ENCODE measurements at regions not wholly inside any gene's neighbourhood (a gene's known extent, or its start where the extent isn't known, plus 50 kb on each side); places are given as distances from the start of the nearest gene placed in this dataset.
"Not testable (repeated sequence)": the region's sequence is repeated elsewhere in the genome, so short reads cannot be mapped to it uniquely, and the experiment has no call there.

DNA sequence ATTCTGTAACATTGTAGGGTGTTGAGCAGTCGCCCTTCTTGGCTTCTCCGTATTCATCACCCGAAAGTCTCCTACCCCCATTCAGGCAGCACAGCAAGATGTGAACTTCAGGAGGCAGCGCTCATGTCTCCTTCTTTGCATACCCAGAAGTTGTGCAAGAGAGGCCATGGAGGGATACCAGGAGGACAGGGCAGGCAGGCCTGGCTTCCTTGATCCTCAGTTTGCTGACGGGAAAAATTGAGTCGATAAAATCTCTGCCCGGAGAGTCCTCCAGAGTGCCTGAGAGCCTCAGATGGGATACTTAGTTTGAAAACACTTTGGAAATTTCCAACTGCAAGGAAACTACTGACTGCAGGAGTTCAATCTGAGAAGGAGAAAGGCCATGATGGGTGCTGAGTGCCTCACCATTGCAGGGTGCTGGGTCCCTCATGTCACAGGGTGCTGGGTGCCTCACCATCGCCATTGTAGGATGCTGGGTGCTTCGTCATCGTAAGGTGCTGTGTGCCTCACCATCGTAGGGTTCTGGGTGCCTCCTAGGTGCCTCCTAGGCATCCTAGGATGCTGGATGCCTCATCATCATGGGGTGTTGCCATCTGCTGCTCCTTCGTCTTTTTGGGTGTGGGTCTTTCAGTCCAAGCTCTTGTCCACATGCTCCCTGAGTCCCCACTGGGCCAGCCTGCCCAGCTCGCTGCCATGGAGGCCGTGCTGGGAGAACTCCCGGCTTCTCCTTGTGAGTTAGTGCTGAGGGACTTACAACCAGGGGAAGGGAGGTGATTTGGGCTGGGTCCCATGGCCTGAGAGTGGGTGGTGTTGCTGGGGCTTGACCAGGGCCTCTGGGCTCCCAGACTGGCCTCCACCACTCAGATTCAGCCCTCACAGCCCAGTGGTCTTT lies 162.4 kb downstream of the DDX1 start:
- no peak for DNase-seq

DNA sequence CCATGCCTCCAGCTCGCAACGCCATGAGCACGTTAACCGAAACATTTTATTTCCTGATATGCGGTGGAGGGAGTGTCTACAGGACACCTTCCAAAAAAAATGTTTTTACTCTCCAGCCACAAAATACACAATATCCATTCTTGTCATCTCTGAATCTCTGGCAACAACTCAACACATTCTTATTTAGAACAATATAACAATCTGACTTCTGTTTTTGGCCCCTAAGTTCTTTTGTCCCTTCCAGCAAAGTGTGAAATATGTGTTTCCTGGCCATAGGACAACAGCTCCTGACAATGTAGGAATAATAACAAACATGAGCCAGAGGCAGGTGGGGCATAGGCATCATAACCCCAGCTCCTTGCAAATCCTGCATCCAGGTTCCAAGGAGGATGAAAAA lies 163.0 kb downstream of the DDX1 start:
- no peak for DNase-seq

DNA sequence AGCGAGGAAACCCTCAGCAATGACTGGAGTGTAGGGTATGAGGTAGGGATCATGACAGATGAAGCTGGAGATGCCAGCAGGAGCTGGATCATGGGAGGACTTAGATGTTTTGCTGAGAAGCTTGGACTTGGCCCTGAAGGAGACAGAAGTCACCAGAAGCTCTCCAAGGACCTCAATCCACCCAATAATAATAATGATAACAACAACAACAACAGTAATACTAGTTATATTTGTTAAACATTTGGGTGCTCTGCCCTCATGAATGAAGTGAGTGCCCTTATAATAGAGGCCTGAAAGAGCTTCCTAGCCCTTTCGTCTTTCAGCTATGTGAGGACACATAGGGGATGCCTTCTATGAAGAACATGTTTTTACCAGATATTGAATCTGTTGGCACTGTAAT lies 163.9 kb downstream of the DDX1 start:
- DNase-seq = no peak

DNA sequence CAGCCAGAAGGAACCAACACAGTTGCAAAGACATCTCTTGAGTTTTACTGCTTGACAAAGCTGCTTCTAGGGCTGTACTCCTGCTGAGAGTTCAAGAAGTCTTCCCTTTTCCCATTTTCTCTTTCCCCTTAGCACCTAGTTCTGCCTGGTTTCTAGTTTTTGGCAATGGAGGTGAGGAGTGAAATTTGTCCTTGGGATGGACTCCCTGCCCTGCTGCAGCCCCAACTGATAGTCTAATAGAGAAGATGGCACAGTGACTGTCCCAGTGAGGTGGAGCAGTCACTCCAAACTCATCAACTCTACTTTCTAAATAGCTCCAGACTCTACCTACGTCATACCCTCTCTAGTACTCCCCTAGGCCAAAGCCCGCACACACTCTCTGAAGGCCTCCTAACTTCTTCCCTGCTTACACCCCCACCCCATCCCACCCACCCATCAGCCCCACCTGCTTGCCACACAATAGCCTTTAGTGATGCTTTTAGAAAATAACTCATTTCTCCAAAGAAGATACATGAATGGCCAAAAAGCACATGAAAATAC lies 164.4 kb downstream of the DDX1 start:
- DNase-seq = no peak

DNA sequence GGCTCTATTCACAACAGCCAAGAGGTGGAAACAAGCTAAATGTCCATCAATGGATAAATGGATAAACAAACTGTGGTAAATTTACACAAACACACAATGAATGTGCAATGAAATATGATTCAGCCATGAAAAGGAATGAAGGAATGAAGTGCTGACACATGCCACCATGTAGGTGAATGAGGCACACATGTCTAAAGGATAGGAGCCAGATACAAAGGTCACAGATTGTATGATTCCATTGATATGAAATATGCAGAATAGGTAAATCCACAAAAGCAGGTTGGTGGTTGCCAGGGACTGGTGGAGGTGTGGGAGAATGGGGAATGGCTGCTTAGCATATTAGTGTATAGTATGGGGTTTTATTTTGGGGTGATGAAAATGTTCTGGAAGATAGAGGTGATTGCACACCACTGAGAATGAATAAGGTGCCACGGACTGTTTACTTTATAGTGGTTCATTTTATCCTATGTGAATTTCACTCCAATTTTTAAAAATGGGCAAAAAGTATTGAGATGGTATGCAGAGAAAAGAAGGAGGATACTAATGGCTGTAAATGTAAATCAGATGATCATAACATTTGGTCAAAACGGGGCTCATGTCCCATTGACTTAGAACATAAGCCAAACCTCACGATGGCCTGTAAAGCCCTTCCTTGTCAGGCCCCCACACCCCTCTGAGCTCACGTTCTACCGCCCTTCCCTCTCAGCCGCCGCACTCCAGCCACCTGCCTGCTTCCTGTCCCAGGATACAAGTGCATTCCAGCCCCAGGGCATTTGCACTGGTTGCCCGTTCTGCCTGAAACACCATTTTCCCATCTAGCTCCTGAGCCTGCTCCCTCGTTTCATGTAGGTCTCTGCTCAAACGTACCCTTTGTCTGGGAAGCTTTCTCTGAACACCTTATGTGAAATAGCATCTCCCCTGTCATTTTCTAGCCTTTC lies 165.5 kb downstream of the DDX1 start:
- DNase-seq = no peak

DNA sequence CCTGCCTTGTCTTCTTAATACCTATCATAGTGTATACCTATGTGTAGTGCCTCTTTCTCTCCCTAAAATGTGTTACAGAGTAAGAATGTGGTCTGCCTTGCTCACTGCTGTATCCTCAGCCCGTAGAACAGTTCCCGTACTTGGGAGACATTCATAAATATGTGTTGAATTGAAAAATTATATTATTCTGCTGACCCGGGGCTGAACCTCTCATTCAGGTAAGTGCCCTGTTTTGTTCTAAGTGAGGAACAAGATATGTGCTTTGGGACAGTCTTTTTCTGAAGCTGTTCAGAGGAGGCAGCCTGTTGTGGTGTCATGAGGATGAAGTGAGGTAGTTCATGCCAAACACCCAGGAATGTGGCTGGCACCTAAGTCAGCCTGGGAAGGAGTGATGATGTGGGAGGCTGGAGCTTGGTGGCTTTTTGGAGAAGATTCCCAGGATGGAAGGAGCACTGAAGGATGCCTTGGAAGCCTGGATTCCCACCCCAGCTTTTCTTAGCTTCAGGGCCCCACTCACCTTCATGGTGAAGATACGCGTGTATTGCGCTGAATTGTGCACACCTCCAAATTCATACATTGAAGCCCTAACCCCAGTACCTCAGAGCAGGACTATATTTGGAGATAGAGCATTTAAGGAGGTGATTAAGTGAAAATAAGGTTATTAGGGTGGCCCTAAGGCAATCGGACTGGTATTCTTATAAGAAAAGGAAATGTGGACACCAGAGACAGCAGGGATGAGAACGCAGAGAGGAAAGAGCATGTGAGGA lies 166.3 kb downstream of the DDX1 start:
- no peak for DNase-seq

DNA sequence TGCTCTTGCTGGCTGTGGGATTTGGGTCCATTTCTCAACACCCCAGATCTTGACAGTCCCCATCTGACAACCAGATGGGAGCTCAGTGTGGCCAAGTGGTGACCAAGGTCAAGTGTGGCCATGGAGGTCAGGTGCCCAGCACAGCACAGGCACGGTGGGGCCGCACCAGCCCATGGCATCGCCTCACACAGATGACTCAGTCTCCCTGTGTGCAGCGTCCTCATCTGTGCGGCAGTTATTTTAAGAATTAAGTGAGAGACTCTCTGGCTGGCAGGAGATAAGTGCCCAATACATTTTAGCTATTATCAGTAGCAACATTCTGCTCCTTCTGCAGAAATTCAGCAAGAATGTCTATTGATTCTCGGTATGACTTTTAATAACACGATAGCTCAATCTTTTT lies 167.2 kb downstream of the DDX1 start:
- no peak for DNase-seq

DNA sequence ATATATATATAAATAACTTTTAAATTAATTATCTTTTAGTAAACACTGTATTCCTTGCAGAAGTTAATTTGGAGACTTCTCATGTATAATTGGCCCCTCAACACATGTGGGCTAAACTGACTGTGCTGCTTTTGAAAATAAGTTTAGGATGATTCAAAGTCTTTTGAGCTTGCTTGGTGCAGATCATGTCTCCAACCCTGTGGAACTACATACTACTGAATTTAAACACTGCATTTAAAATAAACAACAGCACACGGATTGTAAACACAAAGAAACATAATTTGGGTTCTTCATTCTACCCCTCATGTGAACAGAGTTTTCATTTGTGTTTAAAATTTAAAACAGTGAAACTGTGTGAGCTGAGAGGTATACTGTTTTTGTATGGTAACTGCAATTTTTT lies 167.7 kb downstream of the DDX1 start:
- no peak for DNase-seq

DNA sequence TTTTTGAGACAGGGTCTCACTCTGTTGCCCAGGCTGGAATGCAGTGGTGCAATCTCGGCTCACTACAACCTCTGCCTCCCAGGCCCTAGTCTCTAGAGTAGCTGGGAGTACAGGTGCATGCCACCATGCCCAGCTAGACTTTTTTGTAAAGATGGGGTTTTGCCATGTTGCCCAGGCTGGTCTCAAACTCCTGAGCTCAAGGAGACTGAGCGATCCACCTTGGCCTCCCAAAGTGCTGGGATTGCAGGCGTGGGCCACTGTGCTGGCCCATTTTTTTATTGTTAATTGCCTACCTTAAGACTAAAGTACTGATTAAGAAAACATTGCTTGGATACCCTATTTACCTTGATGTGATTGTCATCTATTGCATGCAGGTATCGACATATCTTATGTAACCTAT lies 168.1 kb downstream of the DDX1 start:
- DNase-seq = not testable (repeated sequence)

DNA sequence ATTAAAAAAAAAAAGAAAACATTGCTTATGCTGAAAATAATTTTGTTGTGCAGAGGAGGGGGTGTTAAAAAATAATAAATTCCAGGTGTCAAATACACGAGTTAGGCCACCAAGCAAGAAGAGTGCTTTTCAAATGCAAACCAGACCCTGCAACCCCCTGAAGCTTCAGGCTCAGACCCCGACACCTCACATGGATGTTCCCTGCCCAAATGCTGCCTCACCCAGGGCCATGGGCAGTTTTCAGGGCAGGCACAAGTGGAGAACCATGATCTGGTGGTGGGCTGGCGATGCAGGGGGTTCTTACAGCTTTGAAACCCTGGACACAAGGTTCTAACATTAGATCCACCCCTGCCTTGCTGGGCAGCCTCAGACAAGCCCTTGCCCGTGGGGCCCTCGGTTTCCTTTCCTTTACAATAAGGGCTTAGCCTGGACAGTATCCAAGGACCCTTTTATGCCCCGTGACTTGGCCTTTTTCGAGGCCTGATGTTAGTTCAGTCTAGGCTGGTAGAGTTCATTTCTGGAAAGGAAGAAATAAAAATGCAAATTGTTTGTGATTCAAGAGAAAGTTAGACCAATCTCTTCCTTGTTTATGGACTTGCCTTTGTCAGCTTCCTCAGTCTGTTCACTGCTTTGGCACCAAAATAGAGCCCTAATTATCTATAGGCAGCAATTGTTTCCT lies 168.7 kb downstream of the DDX1 start:
- no peak for DNase-seq

DNA sequence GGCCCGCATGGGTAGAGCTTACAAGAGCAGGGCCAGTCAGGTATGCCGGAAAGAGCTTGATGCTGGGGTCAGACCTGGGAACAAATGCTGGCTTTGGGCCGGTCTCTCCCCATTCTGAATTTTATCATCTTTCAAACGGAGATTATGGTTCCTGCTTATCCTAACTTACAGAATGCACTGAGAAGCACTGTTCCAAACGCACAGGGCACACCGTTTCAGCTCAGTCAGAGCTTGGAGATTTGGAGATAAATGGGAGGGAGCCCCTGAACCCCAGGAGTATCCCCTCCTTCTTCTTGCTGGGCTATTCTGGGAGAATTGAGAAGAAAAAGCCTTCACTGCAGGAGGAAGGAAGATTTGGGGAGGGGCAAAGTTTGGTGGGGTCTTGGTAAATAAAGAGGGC lies 169.4 kb downstream of the DDX1 start:
- DNase-seq = no peak

DNA sequence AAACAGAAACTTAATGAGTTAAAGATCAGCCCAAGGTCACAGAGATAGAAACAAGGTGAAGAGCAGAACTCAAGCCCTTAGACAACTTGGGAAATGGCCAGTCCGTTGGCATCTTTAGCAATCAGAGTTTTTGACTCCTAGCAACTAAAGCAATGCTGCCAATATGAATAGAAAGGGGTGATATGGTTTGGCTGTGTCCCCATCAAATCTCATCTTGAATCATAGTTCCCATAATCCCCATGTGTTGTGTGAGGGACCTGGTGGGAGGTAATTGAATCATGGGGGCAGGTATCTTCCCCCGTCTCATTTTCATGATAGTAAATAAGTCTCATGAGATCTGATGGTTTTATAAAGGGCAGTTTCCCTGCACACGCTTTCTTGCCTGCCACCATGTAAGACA lies 170.2 kb downstream of the DDX1 start:
- DNase-seq = no peak

DNA sequence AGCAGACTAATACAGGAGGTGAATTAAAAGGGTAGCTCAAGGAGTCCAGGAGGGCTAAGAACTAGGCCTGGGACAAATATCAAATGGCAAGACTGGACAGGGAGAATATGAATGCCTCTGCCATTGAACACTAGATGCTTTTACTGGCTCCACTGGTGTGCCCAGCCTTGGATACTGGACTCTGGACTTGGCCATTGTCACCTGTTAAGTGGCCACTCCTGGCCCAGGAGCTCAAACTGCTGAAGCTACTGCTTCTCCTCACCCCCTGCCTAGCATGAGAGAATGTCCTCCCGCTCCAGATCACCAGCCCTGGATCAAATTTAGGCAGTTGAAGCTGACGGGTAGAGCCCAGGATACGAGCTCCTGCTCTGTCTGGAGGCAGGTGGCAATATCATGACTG lies 170.8 kb downstream of the DDX1 start:
- DNase-seq = no peak

DNA sequence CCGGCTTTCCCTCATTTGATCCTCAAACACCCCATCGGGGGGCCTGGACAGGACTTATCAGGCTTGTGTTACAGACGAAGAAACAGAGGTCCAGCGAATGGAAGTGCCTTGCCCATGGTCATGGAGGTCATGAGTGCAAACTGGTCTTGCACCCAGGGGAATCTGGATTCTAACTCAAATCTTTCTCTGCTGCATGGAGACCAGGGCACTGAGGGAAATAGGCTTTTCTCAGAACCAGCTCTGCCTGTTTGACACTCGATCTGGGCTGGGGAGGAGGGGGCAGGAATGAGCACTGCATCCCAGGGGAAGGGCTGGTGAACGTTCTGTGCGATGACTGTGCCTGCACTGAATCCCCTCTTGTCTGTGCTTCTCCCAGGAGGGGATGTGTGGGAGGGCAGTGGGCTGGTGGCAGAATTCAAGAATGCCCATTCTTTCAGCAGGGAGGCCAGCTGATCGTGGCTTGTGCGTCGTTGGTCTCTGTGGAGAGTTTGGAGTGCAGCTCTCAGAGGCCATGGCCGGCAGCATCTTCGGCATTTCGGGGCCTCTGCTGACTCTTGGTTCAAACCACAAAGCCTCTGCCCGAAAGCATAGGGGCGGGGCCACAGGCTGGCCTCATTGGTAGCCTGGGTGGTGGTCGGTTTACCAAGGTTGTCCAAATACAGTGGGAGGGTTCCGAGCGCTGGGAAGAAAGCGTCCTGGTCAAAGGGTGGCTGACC lies 171.6 kb downstream of the DDX1 start:
- no peak for DNase-seq

DNA sequence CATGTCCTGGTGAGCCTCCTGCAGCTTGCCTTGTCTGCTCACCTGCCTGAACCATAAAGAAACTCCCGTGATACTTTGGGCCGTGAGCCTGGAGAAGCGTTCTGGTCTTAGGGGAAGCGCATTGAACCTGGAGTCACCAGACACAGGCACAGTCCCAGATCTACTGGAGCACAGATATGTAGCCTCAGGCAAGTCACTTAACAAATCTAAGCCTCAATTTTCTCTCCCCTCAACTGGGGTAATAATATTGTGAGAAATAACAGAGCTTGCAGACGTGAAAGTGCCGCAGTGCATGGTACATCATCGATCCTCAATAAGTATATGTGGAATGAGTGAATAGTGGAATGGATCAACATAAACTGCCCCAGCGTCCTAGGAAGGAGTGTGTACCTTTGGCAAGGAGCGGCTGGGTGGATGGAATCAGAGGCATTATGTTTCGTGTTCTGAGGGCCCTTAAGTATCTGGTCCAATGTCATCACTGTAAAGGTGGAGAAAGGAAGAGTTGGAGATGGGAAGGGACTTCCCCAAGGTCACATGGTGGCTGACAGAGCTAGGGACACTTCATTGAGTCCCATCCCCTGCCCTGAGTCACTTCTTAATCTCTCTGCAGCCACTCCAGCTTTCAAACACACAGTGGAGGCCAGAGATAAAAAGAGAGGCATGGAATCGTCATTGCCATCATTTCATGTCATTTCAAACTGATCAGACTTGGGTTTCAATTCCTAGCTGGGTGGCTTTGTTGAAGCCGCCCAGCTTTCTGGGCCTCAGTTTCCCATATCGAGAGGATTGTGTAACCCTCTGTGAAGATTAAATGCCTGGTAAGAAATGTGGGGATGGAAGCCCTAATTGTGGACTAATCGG lies 172.4 kb downstream of the DDX1 start:
- no peak for DNase-seq

DNA sequence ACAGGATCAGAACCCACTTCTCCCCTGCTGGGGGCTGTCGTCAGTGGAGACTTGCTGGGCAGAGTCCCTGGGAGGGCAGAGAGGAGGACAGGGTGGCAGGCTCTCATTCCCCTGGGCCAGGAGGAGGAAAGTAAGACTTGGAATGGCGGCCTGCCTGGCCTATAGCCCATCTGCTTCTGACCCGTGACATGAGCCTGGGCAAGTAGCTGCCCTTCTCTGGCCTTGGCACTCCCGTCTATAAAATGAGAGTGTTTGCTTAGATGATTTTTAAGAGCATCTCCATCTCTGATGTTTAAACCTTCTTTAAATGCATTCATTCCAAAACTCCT lies 173.0 kb downstream of the DDX1 start:
- DNase-seq = no peak

DNA sequence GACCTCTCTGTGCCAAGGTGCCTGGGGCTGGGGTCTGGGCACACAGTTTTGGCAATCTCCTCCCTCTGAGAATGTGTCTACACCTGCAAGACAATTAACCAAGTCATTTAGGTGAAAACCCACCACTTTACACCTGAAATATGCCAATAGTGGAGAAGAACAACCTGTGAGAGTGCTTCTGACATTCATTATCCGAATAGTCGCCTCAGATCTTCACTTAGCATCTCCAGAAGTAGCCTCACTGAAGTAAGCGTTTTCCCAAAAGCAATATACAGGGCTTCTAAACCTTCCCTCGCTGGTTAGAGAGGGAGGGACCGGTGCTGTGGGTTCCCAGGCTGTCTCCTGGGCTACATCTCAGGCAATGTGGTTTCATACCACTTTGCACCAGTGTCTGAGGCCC lies 173.5 kb downstream of the DDX1 start:
- DNase-seq = no peak

DNA sequence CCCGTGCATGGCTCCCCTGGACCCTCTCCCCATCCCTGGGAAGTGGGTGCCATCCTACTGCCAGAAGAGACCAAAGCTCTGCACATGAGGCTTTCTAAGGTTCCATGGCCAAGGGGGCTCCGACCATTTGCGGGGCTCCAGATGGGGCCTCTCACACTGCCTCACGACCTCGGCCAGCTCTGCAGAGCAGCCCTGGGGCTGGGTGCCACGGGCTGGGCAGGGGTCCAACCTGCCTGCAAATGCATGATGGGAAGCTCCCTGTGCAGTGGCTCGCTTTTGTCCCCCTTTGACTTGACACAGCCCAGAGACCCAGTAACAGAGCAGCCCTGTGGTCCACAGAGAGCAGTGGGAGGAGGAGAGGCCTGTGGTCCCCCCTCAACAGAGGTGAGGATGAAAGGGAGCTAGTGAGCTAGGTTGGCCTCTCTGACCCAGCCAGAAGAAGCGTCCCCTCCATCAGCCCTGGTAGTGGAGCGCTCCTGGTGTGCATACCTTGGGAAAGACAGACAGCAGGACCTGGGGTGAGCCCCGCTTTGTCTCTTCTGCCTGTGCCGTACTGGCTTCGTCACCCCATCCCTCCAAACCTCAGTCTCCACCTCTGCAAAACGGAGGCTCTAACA lies 174.1 kb downstream of the DDX1 start:
- DNase-seq = no peak

DNA sequence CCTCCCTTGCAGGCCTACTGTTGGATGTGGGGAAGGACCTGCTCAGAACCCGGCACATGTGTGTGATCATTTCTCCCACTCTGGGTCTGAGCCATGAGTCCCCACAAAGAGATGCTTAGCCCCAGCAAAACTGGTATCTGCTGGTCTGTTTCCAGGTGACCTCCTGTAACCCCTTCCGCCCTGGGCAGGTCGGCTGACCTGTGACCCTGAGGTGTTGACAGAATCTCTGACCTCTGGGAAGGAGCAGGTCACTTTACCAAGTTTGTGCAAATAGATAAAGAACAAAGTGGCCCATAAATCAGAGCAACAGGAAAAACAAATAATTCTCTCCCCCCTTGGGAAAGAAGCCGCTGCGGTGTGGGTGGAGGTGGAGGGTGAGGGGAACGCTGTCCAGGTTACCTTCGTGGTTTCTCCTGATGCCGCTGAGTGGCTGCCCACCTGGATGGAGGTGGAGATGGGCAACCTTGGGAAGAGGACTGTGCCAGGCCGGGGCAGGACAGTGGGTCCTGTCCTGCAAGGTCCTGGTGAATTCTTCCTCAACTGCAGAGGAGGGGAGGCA lies 174.0 kb upstream of the MYCN start:
- no peak for DNase-seq
